ENCODE measurements at regions not wholly inside any gene's neighbourhood (a gene's known extent, or its start where the extent isn't known, plus 50 kb on each side); places are given as distances from the start of the nearest gene placed in this dataset.

DNA sequence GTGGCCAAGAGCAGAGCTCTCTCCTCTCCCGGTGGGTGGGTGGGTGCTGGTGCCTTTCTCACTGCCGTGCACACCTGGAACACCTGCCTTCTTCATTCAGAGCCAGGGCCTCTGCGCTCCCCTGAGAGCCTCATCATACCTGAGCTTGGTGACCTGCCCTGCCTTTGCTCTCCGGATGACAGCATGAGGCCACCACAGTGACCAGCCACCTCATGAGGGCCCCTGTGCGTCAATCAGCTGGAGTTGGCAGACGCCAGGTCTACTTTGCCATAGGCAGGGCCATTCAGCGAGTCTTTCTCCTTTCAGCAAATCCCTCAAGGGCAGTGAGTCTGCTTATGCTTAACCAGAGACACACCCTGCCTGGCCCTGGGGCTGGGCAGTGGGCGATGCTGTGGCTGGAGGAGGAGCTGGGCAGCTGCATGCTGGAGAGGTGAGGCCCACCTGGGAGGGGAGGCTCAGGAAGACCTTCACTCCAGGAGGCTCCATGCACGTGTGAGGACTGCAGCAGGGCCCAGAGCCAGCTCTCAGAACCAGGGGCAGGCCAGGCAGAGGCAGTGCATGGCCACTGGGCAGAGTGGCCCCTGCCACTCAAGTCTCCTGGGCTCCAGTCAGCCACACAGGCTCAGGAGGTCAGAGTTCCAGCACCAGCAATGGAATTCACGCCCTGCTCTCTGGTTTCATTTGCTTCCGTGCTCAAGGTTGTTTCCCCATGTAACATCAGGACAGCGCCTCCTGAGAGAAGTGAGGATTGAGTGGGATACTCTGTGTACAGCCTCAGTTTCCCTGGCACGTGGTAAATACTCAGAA lies 417.5 kb upstream of the MYT1L start:
- no peak for ATAC-seq (ENCODE audit: low FRiP score)

GRCh38 chr2:2747797-2748301 lies 416.8 kb upstream of the MYT1L start:
- TF ChIP-seq, protein P1, sequence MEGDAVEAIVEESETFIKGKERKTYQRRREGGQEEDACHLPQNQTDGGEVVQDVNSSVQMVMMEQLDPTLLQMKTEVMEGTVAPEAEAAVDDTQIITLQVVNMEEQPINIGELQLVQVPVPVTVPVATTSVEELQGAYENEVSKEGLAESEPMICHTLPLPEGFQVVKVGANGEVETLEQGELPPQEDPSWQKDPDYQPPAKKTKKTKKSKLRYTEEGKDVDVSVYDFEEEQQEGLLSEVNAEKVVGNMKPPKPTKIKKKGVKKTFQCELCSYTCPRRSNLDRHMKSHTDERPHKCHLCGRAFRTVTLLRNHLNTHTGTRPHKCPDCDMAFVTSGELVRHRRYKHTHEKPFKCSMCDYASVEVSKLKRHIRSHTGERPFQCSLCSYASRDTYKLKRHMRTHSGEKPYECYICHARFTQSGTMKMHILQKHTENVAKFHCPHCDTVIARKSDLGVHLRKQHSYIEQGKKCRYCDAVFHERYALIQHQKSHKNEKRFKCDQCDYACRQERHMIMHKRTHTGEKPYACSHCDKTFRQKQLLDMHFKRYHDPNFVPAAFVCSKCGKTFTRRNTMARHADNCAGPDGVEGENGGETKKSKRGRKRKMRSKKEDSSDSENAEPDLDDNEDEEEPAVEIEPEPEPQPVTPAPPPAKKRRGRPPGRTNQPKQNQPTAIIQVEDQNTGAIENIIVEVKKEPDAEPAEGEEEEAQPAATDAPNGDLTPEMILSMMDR (IDR thresholded peaks at IDR 0.05) = no peak
- ATAC-seq (ENCODE audit: low FRiP score) (no peak), DNase-seq (ENCODE audit: low spot score) (no peak)

More for the DNA sequence above, 417.5 kb upstream of the MYT1L start:
- no peak for DNase-seq (ENCODE audit: low spot score)
- TF ChIP-seq, protein P1 (IDR thresholded peaks at IDR 0.05) = no peak

DNA sequence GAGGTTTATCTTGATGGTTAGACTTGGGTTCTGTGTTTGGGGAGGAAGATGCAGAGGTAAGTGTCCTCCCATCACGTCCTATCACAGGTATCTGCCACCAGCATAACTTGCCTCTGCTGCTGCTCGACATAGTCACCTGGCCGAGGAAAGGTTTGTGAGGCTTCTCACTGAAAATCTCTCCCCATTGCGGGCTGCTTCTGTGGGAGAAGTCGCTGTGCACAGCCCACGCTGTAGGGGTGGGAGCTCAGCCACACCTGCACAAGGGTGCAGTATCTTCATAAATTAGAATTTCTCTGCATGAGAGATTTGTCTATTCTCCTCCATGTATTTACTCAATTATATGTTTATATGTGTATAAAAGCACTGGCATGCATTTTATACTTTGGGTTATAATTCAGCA lies 415.7 kb upstream of the MYT1L start:
- TF ChIP-seq, protein P1 (IDR thresholded peaks at IDR 0.05) = no peak
- DNase-seq (ENCODE audit: low spot score) = no peak
- no peak for ATAC-seq (ENCODE audit: low FRiP score)

DNA sequence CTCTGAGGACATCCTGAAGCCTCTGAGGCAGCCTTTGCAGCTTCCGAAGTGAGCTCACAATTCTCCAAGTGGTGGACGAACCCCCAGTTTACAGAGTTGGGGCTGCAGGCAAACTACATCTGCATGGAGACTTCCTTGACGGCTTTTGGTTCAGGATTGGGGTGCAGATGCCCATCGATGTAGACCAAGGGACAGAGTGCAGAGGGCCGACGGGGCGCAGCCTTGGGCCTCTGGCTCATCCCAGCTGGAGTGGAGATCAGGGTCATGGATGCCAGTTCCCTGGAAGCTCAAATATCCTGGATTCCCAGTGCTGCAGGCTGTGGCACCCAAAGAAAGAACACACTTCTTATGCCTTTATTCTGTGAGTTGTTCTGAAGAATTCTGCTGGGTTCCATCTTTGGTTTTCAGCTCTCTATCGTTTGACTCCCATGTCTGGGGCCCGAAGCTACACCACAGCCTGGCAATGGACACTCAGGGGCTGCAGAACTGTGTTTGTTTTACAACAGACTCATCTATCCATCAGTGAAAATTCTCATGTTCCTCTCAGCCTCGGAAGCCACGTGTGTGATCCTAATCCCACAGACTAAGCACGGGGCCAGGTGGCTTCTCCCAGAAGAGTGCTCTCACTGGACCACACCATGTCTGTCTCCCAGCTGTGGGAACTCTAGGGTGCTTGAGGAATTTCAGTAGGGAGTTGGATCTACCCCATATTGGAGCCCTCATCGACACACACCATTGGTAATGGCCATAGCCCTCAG lies 414.1 kb upstream of the MYT1L start:
- ATAC-seq (ENCODE audit: low FRiP score) (no peak), DNase-seq (ENCODE audit: low spot score) (no peak)
- TF ChIP-seq, protein P1 (IDR thresholded peaks at IDR 0.05) = no peak

DNA sequence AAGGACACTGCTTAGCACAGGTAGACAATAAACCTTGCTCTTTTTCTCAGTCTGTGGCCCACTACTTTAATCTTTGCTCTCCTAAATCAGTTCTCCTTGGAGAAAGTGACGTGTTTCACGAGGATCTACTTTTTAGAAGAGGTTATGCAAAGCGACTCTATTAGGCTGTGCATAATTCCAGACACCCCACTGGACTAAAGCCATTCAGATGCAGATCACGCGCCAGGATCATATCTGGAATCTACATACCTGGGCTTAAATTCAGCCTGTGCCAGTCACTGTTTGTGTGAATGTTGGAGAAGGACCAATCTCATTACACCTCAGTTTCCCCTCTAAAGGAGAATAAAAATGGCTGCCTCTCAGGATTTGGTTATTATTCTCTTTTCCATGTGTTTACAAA lies 413.0 kb upstream of the MYT1L start:
- ATAC-seq (ENCODE audit: low FRiP score) = no peak
- TF ChIP-seq, protein P1 (IDR thresholded peaks at IDR 0.05) = no peak
- no peak for DNase-seq (ENCODE audit: low spot score)

GRCh38 chr2:2743164-2743571 lies 412.1 kb upstream of the MYT1L start:
- ATAC-seq (ENCODE audit: low FRiP score) = peak; percentile 70
- DNase-seq (ENCODE audit: low spot score) = no peak
- TF ChIP-seq, protein P1 (IDR thresholded peaks at IDR 0.05) = no peak
